HK-2 (cell line): ENCODE measurements at regions not wholly inside any gene's neighbourhood (a gene's known extent, or its start where the extent isn't known, plus 50 kb on each side); places are given as distances from the start of the nearest gene placed in this dataset.

ENCODE experiments used
- DNase-seq: peaks from one replicate; pipeline ENCODE4 v3.0.0-alpha.2; 2018; ENCODE audit not compliant: unreplicated experiment

DNA sequence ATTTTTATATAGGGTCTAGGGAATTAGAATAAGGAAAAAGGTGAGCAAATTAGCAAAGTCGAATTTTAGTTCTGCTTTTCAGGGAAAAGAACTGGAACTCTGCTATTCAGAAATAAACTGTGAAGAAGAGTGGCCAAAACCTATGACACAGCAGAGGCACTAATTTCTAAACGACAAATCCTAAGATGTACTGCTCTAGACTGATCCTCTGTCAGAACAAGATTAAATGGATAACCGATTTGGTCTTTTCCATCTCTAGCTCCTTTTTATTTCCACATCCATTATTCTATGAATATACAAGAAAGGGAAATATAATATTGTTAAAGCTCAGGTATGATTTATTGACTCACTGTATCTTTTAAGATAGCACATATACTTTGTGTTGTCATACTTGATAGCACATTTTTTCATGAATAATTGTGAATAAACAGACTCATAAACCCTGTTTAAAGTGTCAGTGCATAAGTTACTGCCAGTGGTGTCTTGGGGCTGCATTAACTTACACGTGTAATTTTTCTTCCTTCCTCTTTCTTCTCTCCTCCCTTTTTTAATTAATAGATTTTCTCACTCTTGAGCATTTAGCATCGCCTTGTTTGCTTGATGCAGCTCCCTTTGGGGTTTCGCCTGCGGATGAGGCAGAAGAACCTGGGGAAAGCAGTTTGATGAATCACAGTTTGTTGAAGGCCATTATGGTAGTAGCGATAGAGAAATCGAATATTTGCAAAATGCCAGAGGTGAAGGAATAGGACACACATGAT, 496.6 kb downstream of the ADGRL2 start:
- no peak for DNase-seq

DNA sequence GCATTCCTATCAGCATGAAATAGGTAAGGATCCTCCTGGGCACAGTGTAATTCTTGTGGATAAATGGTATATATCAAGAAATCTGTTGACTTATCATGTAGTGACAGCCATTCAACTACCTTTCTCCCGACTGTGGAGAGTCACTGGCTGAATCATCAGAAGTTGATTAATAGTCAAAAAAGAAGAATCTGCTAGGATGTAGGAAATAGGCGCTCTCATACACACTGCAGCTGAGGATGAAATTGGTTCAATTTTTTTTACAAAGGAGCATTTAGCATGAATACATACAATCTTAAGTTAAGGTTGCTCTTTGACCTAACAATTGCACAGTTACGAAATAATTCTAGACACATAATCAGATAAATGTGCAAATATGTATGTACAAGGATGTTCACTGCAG, 486.8 kb downstream of the ADGRL2 start:
- no peak for DNase-seq

DNA sequence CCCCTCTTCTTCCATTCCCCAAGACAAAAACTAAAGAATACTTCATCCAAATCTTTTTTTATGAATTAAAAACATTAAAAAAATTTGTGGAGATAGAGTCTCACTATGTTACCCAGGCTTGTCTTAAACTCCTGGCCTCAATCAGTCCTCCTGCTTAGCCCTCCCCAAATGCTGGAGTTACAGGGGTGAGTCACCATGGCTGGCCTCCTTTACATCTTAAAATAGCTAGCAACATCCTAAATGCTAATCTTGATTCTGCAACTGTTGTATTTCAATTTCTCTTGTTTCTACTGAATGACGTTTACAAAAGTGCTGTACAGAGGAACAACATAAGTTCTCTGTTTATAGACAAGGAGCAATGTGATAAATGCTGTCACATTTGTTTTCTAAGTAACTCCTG, 483.5 kb downstream of the ADGRL2 start:
- DNase-seq = no peak

DNA sequence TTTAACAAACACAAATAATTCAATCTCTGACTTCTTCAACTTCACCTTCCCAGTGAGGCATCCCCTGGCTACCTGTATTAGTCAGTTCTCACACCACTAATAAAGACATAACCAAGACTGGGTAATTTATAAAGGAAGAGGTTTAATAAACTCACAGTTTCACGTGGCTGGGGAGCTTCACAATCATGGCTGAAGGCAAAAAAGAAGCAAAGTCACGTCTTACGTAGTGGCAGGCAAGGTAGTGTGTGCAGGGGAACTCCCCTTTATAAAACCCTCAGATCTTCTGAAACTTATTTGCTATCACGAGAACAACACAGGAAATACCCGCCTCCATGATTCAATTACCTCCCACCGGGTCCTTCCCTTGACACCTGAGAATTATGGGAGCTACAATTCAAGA, 478.5 kb downstream of the ADGRL2 start:
- DNase-seq = no peak

DNA sequence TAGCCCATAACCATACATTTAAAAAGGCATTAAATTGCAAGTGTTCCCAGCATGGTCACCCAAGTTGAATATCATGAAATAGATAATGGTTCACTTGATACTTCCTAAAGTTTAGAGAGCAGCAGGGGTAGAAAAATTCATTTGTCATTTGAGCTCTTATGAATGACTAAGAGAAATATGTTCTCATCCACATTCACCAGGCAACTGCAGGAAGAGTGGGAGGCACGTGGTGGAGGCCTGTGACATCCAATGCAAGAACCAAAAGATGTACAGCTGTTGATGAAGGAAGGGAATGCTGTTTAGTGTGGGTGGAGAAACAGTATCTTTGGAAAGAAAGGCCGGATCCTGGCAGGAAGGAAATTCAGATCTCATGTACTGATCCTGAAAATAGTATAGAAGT, 473.1 kb downstream of the ADGRL2 start:
- no peak for DNase-seq

DNA sequence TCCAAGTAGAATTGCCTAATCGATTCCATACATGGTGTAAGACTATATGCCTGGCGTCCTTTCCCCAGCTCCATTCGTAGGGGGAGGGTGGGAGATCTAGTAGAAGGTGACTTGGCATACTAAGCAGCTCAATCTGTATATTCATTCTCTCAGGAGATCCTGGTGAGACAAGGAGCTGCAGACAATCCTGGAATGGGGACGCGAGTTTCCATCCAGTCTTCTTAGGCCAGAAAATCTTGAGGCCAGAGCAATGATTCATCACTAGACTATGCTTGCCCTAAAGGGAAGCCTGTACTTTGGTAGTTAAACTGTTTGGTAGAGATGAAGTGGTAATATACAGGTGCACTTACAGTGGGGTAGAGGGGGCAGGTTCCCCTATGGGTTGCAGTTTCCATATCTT, 468.7 kb downstream of the ADGRL2 start:
- DNase-seq = no peak

DNA sequence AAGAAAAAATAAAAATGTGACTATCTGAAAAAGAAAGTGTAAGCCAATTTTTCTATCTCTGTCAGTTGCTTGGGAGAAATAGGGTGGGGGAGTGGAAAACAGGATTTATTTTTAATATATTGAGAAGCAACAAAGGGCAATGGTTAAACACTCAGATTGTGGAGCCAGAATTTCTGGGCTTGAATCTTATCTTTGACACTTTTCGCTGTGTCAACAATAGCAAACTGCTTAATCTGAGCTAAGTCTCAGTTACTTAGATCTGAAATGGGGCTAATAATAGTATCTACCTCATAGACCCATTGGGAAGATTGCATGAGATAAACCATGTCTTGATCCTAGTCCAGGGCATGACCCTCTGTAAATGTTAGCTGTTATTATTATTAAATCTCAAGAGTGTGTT, 468.1 kb downstream of the ADGRL2 start:
- DNase-seq = no peak

DNA sequence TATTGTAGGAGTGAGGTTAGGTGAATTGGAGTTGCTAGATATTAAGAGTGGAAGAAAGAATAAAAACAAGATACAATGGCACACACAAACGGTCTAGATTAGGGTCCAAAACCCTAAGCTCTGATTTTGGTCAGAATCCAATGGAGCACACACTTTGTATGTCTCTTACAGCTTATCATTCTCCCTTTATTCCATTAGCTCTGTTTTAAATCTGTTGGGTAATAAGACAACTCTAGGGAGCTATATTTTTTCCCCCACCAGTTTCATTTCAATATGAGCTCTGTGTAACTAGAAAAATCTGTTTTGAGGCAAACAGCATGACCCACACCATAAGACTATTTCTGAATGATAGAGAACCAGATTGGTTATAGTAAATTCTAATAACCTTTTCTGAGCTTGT, 465.6 kb downstream of the ADGRL2 start:
- no peak for DNase-seq

DNA sequence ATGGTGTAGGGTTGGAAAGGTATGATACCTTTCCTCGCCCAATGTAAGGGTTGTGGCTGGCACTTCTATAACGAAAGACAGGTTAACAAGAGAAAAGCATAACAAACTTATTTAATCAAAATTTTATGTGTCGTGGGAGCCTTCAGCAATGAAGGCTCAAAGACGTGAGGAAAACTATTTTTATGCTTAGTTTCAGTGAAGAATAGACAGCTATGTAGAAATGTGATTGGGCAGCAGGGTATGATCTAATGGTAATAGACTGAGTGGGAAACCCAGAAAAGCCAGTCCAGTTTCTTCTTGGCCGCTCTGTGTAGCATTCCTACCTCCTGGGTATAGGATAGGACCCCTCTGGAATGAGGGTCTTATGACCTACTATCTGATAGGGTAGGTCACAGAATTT, 464.7 kb downstream of the ADGRL2 start:
- no peak for DNase-seq

DNA sequence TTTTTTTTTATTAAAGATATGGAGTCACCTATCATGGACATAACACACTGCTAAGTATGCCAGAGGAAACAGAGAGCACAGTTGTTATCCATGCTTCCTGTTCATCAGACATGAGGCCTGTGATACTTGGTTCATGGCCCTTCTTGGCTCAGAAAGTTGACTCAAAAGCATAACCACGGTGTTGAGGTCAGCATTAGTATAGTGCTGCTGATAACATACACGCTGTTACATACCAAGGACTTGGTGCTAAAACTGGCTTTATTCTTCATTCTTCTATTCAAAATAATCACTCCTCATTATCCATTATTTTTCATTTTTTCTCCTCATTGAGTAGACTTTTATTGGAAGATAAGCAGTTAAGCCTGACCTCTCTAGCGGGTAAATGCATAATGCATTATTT, 464.1 kb downstream of the ADGRL2 start:
- DNase-seq = no peak

DNA sequence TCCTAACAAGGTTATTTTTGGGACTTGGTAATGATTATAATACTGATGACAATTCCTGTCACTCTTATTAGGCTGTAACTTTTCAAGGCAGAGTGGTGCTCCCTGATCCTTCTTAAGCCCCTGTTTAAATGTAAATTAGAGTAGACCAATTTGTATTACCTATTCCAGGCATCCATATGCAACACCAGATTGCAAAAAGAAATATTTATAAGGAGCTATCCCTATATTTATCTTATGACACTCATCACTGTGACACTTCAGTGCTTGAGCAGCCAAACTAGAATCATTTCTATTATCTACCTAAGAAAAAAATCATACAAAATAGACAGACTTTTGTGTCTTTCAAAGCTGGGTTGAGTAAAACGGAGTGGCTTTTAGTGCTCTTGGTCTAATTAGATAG, 462.7 kb downstream of the ADGRL2 start:
- DNase-seq = no peak

DNA sequence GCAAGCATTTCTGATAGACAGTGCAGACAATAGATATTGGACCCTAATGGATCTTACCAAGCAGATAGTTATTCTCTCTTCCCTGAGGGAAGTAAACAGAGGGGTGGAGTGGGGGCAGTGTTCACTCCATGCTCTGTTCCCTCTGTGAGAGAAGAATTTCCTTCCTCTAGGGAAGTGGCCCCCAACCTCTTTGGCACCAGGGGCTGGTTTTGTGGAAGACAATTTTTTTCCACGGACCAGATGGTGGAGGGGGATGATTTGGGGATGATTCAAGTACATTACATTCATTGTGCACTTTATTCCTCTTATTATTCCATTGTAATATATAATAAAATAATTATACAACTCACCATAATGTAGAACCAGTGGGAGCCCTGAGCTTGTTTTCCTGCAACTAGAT, 459.9 kb downstream of the ADGRL2 start:
- DNase-seq = no peak

DNA sequence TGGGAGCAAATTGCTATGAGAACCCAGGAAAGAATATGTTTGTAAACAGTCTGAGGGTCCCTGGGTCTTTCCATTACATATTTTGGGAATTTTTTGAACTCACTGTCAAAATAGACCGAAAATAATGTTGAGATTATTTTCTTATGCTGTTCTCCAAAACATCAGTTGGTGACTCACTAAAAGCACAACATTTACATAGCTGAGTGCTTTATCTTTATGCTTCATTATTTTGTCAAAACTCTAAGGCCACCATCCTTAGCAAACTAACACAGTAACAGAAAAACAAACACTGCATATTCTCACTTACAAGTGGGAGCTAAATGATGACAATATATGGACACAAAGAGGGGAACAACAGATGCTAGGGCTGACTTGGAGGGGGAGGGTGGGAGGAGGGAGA, 459.3 kb downstream of the ADGRL2 start:
- no peak for DNase-seq

DNA sequence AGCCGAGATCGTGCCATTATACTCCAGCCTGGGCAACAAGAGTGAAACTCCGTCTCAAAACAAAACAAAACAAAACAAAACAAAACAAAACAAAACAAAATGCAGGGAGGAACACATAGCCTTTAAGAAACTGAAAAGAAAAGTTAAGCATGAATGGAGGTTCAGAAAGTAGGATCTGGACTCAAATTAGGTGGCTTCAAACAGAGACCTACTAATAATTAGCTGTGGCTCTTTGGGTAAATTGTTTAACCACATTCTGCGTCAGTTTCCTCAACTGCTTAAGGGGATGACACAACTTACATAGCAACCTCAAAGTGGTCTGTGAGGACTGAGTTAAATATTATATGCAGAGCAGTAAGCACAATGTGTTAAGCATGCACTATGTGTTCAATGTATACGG, 458.2 kb downstream of the ADGRL2 start:
- DNase-seq = no peak

DNA sequence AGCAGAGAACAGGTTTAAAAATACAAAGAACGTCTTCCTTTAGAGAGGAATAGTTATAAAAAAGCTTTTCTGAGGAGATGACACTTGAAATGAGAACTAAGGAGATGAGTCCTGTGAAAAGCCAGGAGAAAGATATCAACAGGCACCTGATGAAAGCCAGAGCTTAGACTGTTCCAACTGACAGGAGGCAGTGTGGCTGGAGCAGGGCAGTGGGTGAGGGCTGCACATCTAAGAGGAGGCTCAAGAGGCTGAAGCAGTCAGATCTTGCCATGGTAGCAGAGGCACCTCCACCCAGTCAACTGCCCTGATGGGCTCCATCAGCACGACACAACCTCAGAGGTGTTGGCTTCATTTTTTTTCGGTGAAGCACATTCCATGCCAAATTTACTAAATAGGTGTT, 445.3 kb downstream of the ADGRL2 start:
- no peak for DNase-seq

DNA sequence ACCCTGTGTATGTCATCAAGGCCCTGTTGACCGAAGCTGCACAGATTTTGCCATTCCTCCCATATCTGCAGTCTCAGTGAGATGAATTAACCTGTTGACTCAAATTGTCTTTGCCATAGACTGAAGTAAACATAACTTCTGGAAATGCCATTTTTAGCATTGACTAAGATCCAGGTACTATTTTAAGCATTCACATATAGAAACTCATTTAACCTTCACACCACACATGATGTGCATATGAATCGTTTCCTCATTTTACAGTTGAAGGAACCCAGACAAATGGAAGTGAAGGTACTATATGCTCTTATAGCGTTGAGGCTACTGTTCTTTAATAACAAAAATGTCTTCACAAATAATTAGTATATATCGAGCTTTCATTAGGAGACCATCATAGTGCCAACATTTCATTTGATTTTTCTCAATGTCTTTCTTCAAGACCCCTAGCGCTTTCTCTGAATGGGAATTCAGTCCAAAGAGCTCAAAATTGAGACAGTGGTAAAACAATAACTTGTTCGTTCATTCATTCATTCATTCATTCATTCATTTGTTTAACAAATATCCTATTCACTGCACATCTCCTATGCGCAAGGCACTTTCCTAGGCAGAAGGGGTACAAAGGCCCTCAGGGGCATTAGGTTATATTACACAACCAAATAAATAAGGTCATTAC, 444.7 kb downstream of the ADGRL2 start:
- DNase-seq = no peak

DNA sequence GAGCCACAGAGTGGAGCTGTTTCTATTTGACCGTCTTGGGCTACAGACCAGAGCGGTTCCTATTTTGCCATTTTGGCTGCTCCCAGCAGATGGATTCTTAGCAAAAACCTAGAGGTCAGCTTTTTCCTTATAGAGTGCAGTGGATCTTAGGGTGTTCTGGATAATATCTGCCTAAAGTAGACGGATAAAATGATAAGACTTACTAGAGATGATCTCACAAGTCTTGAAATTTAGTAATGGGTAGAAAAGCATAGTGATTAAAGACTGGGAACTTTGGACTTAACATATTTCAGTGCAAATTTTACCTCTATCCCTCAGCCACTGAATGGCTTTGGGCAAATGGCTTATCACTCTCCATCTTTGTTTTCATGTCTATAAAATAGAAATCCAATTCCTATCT, 439.8 kb downstream of the ADGRL2 start:
- DNase-seq = no peak

DNA sequence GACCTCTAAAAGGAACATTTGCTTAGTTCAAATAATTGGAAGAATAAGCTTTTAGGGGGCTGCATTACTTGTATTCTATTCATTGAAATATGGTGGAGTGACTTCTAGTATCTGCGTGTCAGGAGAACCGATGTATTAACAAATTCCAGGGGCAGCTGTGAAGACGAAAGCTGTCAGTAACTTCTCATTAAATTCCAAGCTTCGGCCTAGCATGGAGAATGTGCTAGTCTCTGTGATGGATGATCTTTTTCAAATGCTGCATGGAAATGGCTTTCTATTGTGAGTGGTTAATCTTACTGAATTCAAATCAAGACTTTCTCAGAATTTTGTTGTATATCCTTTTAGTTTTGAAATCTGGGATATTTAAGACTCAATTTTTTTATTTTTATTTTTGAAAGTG, 429.9 kb downstream of the ADGRL2 start:
- DNase-seq = no peak

DNA sequence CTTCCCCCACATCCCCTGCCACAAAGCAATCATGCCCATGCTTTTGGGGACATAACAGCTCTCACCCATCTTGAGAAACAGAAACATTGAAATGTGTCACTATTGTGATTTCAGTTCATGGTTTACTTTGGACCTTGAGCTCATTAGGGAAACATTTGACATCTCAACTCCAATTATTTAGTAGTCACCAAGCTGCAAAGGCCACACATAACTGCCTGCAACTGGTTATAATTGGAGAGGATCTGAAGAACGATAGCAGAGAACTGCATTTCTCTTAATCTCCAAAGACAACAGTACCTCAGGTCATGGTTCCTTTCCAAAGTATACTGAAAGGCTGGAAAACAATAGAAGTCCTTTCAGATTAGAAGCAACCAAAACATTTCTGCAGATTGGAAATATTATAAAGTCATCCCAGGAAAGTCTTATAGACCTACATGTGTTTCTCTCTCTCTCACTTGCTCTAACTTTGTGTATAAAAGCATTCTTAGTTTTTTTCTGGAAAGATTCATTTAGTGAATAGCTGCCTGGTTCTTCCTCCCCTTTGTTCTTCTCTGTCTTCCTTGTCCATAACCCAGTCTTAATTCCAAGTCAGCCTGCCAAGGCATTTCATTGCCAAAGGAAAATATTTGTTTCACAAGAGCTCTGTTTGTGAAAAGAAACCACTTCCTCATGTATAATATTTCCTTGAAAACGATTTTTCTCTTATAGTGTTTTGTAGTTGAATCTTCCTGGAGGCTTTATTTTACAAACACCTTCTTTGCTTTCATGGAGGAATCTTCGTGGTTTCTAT, 426.8 kb downstream of the ADGRL2 start:
- DNase-seq = no peak

DNA sequence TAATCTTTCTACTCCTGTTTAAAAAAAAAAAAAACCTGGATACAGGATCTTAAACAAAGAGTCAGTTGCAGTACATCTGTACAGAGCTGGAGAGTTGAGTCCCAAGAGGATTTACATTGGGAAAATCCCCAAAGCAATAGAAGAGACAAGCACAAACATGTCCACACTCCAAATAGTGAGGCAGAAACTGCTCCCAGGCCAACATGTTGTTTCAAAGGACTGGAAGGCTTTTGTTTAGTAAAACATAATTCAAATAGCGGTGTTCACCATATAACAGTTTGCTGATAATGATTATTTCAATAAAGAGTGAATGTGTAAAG, 425.4 kb downstream of the ADGRL2 start:
- DNase-seq = no peak

DNA sequence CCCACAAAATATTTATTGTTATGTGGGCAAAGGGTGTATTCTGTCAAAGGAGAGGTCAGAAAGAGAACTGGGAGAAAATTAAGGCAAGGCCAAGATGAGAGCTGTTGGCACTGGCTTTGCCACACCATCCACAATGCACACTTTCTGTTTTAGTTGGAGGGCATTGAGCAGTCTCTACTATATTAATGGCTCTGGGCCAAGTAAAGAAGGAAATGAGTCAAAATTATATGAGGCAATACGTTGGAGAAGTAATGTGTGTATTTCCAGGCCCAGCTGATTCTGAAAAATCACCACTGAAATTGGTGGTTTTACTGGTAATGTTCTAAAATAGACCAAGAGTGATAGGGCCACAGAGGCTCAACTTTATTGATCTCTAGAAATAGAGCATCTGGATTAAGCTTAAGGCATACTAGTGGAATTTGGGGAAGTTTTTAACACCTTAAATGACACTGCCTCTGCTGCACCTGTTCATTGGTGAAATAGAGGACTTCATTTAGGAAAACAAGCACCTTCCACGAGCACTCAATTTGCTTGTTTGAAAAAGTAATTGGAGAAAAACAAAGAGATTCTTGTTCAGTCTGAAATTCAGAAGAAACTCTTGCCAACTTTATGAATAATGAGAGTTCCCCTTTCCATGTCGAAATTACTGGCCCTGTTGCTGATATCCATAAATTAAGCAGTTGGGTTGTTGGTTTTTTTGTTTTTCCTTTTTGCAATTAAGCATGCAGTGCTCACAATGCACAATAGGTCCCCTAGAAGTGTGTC, 424.9 kb downstream of the ADGRL2 start:
- DNase-seq = no peak

DNA sequence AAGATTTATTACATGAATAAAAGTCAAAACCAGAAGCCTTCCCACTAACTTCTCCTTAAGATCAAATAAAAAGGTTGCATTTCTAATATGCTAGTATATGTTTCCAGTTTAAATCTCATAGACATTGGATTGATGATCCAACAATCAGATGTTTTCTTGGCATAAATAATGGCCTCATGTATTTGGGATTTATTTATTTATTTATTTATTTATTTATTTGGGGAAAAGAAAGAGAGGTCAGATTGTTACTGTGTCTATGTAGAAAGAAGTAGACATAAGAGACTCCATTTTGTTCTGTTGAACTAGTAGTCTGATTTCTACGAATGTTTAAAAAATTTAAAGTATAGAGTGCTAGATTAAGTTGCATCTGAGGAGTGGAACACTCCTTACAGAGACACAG, 422.4 kb downstream of the ADGRL2 start:
- no peak for DNase-seq
